NB4 (cell line): ENCODE measurements at regions not wholly inside any gene's neighbourhood (a gene's known extent, or its start where the extent isn't known, plus 50 kb on each side); places are given as distances from the start of the nearest gene placed in this dataset.

Source experiments
- CTCF ChIP-seq: IDR thresholded peaks from one replicate; pipeline ENCODE4 v1.5.1; 2012; ENCODE audit warnings: low read depth, low read length
- POLR2A ChIP-seq: IDR thresholded peaks from 2 replicates; pipeline ENCODE4 v1.6.1; 2011; ENCODE audit warnings: mild to moderate bottlenecking; ENCODE audit not compliant: insufficient read length; ENCODE audit errors: extremely low read depth

DNA sequence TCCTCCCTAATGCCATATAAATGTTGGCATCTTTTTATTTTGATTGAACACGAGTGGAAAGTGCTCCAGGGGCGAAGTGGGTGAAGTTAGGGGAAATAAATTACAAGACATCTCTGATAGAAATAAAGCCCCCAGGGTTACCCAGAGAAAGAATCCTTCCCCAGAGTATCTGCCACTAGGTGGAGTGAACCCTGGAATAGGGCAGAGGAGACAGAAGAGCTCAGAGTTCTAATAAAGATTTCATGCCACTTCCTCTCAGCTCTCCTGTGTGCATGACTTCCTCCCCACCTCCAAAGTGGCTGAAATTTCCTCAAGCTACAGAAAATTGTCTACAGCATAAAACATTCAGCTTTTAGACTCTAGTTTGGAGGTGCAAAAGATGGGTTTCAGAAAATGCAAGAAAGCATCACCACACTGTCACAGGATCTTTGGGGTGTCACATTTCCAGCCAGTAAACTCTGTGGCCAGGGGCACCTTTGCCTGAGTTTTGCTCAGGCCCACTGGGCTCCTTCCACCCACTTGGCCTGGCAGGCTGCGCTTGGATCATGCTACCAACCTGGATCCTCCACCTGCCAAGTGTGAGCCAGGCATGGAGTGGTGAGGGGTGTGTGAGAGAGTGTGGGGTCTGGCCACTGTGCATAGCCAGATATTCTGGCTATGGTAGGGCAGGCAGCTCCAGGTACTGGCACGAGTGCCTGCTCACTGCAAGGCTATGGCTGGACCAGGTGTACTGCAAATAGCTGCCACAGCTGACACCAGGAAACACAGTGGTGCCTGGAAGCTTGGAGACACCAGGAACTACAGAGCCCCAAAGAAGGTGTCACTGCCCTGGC is 208.8 kb upstream of the USP25 start:
- TF ChIP-seq CTCF, result peak; percentile 25
- TF ChIP-seq POLR2A, result no peak
